Caco-2 (cell line): ENCODE measurements at regions not wholly inside any gene's neighbourhood (a gene's known extent, or its start where the extent isn't known, plus 50 kb on each side); places are given as distances from the start of the nearest gene placed in this dataset.

Experiments used
- BruUV-seq: library from RNA; stranded (reverse); fragments of 400-500 nt; replicated peaks from 2 replicates; lab custom pipeline; 2021; lab: Mats Ljungman, UMichigan
- CTCF ChIA-PET: fragments of 300-600 bp; sonication (Branson Sonifier 250); formaldehyde crosslinking; loops from one replicate; lab custom pipeline; 2022; ENCODE audit warnings: antibody characterized with exemption; lab: Charles Lee
- POLR2A ChIA-PET: fragments of 300-600 bp; sonication (Branson Sonifier 250); formaldehyde crosslinking; loops from one replicate; lab custom pipeline; 2022; ENCODE audit warnings: antibody characterized with exemption; lab: Charles Lee
- DNase-seq, 2 experiments: peaks; one replicate each; pipeline versions ENCODE4 v3.0.0 to v3.0.0-alpha.2; 2020 to 2022
- H3K27me3 ChIP-seq: replicated peaks from 2 replicates; pipeline ENCODE4 v1.6.0; 2011; ENCODE audit warnings: low read length; ENCODE audit not compliant: control insufficient read depth, insufficient read depth
- H3K36me3 ChIP-seq: 2 replicates; pipeline ENCODE4 v1.5.1; 2011; ENCODE audit warnings: low read length; ENCODE audit not compliant: control insufficient read depth, insufficient read depth
- H3K4me1 ChIP-seq: fragments of 250-450 bp; sonication (Bioruptor Pico); 2 replicates; pipeline ENCODE4 v1.5.1; 2020; ENCODE audit warnings: mild to moderate bottlenecking
- H3K4me3 ChIP-seq: 2 replicates; pipeline ENCODE4 v1.5.1; 2011; ENCODE audit warnings: low read depth, mild to moderate bottlenecking, control low read depth, low read length
- H3K9me3 ChIP-seq: fragments of 250-450 bp; sonication (Bioruptor Pico); 2 replicates; pipeline ENCODE4 v1.5.1; 2020; ENCODE audit warnings: mild to moderate bottlenecking, moderate library complexity
- H3K27ac Mint-ChIP-seq: one replicate; pipeline ENCODE4 v1.8.0; 2022; ENCODE audit warnings: mixed read lengths; ENCODE audit not compliant: unreplicated experiment
- H3K27me3 Mint-ChIP-seq: one replicate; pipeline ENCODE4 v1.8.0; 2022; ENCODE audit warnings: mixed read lengths; ENCODE audit not compliant: insufficient read depth, unreplicated experiment
- H3K36me3 Mint-ChIP-seq: one replicate; pipeline ENCODE4 v1.8.0; 2022; ENCODE audit warnings: mild to moderate bottlenecking, mixed read lengths; ENCODE audit not compliant: insufficient read depth, unreplicated experiment
- H3K4me1 Mint-ChIP-seq: one replicate; pipeline ENCODE4 v1.8.0; 2022; ENCODE audit warnings: low read depth, mixed read lengths; ENCODE audit not compliant: unreplicated experiment
- H3K4me3 Mint-ChIP-seq: one replicate; pipeline ENCODE4 v1.8.0; 2022; ENCODE audit warnings: mild to moderate bottlenecking, moderate library complexity, mixed read lengths; ENCODE audit not compliant: unreplicated experiment
- H3K9me3 Mint-ChIP-seq: one replicate; pipeline ENCODE4 v1.8.0; 2022; ENCODE audit warnings: mixed read lengths; ENCODE audit not compliant: unreplicated experiment
- CTCF ChIP-seq, 2 experiments: fragments of 200-600 bp in 1 of 2; IDR thresholded peaks; 1 replicate in 1 of 2; 2 replicates in 1 of 2; pipeline versions ENCODE4 v1.5.1 to v1.8.0; 2011 to 2022; ENCODE audit warnings: antibody characterized with exemption in 1 of 2, control low read depth in 1 of 2, inconsistent platforms in 1 of 2, low read depth in 1 of 2, low read length in 1 of 2, mild to moderate bottlenecking in 1 of 2, moderate library complexity in 1 of 2; ENCODE audit not compliant: insufficient read depth in 1 of 2, severe bottlenecking in 1 of 2, unreplicated experiment in 1 of 2
- intact Hi-C: fragments of 100-400 bp; cut with micrococcal nuclease; formaldehyde crosslinking; loops from one replicate; pipeline ENCODE4 v1.10.0; 2022; ENCODE audit not compliant: unreplicated experiment

- H3K9me3 ChIP-seq: no peaks in the 10 kb centered on the region
- POLR2A ChIA-PET: no interaction called here
Observed at GRCh38 chr21:25501996-25502665, 105.2 kb downstream of the MRPL39 start.

GRCh38 chr21:25501462-25501861, 105.8 kb downstream of the MRPL39 start:
- Histone ChIP-seq H3K4me1 (no peaks in the 10 kb centered on the region), H3K9me3 (no peaks in the 10 kb centered on the region), H3K4me3 (no peak overlapping the region), H3K36me3 (no peaks in the 10 kb centered on the region), H3K27me3 (no peaks in the 10 kb centered on the region)
- H3K27ac Mint-ChIP-seq: no peak overlapping the region
- no peak overlapping the region for H3K4me3 Mint-ChIP-seq
- no peak for DNase-seq
- H3K27me3 Mint-ChIP-seq: no peaks in the 10 kb centered on the region
- CTCF ChIA-PET: no interaction called here
- TF ChIP-seq CTCF (IDR thresholded peaks at IDR 0.05; ENCODE audit: insufficient read depth in 1 of 2, low read depth in 1 of 2, low read length in 1 of 2, severe bottlenecking in 1 of 2, unreplicated experiment in 1 of 2): no peak
- no peaks in the 10 kb centered on the region for H3K9me3 Mint-ChIP-seq
- H3K4me1 Mint-ChIP-seq: no peaks in the 10 kb centered on the region
- intact Hi-C loops: no loop called here
- POLR2A ChIA-PET: no interaction called here
- no TSS peak for BruUV-seq
- H3K36me3 Mint-ChIP-seq: no peaks in the 10 kb centered on the region

More at GRCh38 chr21:25501996-25502665, 105.2 kb downstream of the MRPL39 start:
- CTCF ChIA-PET: no interaction called here
- intact Hi-C loops: no loop called here
- Histone ChIP-seq H3K36me3 (no peaks in the 10 kb centered on the region), H3K4me3 (no peak overlapping the region), H3K27me3 (no peaks in the 10 kb centered on the region), H3K4me1 (no peaks in the 10 kb centered on the region)
- no peak for DNase-seq
- Mint-ChIP-seq H3K4me3 (no peak overlapping the region), H3K9me3 (no peaks in the 10 kb centered on the region), H3K27ac (no peak overlapping the region), H3K4me1 (no peaks in the 10 kb centered on the region), H3K36me3 (no peaks in the 10 kb centered on the region), H3K27me3 (no peaks in the 10 kb centered on the region)
- TF ChIP-seq CTCF (IDR thresholded peaks at IDR 0.05; ENCODE audit: insufficient read depth in 1 of 2, low read depth in 1 of 2, low read length in 1 of 2, severe bottlenecking in 1 of 2, unreplicated experiment in 1 of 2): no peak
- BruUV-seq: no TSS peak

GRCh38 chr21:25500598-25500997, 106.7 kb downstream of the MRPL39 start:
- no peak for TF ChIP-seq CTCF (IDR thresholded peaks at IDR 0.05; ENCODE audit: insufficient read depth in 1 of 2, low read depth in 1 of 2, low read length in 1 of 2, severe bottlenecking in 1 of 2, unreplicated experiment in 1 of 2)
- intact Hi-C loops: no loop called here
- no peaks in the 10 kb centered on the region for H3K27me3 ChIP-seq
- Mint-ChIP-seq H3K27ac (no peak overlapping the region), H3K9me3 (no peaks in the 10 kb centered on the region), H3K4me3 (no peak overlapping the region), H3K27me3 (no peaks in the 10 kb centered on the region), H3K4me1 (no peaks in the 10 kb centered on the region), H3K36me3 (no peaks in the 10 kb centered on the region)
- no peak overlapping the region for H3K4me3 ChIP-seq
- H3K4me1 ChIP-seq: no peaks in the 10 kb centered on the region
- CTCF ChIA-PET: no interaction called here
- H3K9me3 ChIP-seq: no peaks in the 10 kb centered on the region
- POLR2A ChIA-PET: no interaction called here
- DNase-seq: no peak
- BruUV-seq: no TSS peak
- H3K36me3 ChIP-seq: no peaks in the 10 kb centered on the region
